ENCODE measurements at regions not wholly inside any gene's neighbourhood (a gene's known extent, or its start where the extent isn't known, plus 50 kb on each side); places are given as distances from the start of the nearest gene placed in this dataset.

DNA sequence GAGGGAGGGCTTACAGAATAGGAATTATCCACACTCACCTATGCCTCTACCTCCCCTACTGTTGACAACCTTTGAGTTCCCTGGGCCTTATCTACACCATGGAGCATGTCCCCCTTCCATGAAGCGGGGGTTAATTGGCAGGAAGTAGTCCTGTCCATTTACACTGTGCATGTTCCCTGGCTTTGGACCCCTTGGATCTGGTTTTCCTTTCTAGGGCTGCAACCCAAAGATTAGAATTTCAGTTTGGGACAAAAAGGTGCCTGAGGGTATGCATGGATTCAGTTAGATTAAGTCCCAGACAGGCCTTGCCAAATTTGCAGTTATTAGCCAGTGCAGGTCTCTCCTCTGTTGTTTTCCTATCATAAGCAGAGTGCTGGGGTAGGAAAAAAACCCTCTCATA lies 180.3 kb downstream of the CMPK2 start:
- H3K4me1 ChIP-seq = no peaks in the 10 kb centered on the region
- no peak for DNase-seq
- intact Hi-C loops (cut with DNase I) = no loop called here
- no peaks in the 10 kb centered on the region for H3K36me3 ChIP-seq
- no peak for ATAC-seq
- no peak overlapping the region for H3K27ac ChIP-seq
- no peaks in the 10 kb centered on the region for H3K27me3 ChIP-seq
- H3K4me3 ChIP-seq = no peak overlapping the region
- no peaks in the 10 kb centered on the region for H3K9me3 ChIP-seq
- no peak for TF ChIP-seq CTCF (IDR thresholded peaks at IDR 0.05)

DNA sequence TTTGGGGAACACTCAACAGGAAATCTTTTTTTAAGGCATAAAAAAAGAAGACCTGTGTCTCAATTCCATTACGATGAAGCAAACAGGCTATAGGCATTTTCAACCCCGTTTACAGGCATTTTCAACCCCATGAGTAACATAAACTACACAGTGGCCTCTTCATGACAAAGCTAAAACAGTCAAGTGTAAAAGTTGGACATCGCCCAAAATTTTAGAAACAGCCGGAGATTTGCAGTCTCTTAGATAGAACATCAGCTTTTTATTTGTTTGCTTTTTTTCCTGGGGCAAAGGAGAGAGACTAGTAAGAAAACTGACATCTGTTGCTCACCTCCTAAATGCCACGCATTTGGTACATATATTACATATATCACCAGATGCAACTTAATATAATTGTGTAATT lies 173.7 kb downstream of the CMPK2 start:
- no peaks in the 10 kb centered on the region for H3K36me3 ChIP-seq
- TF ChIP-seq CTCF (IDR thresholded peaks at IDR 0.05) = no peak
- ATAC-seq (no peak), DNase-seq (no peak)
- H3K9me3 ChIP-seq = no peaks in the 10 kb centered on the region
- no peak overlapping the region for H3K4me3 ChIP-seq
- intact Hi-C loops (cut with DNase I) = no loop called here
- no peak overlapping the region for H3K27ac ChIP-seq
- no peaks in the 10 kb centered on the region for H3K4me1 ChIP-seq
- no peaks in the 10 kb centered on the region for H3K27me3 ChIP-seq

DNA sequence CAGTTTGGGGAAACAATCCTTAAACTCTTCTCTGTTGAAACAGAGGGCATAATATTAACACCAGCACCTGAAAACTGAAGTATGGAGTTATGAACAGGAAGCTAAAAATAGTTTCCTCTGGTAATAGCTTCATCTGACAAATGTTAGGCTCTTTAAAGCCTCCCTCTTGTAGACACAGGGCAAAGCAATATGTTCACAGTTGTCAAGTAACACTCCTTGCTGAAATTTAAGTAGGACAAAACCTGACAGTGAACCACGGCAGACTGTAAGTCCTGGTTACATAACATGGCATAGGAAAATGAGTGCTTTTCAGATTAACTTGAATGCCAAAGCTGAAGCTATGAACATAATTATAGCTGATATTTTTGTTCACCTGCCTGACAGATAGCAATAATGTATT lies 172.9 kb downstream of the CMPK2 start:
- no peak for ATAC-seq
- intact Hi-C loops (cut with DNase I) = no loop called here
- no peak for DNase-seq
- TF ChIP-seq CTCF (IDR thresholded peaks at IDR 0.05) = no peak
- no peak overlapping the region for H3K27ac ChIP-seq
- H3K9me3 ChIP-seq = no peaks in the 10 kb centered on the region
- H3K4me3 ChIP-seq = no peak overlapping the region
- no peaks in the 10 kb centered on the region for H3K36me3 ChIP-seq
- no peaks in the 10 kb centered on the region for H3K27me3 ChIP-seq
- no peaks in the 10 kb centered on the region for H3K4me1 ChIP-seq

DNA sequence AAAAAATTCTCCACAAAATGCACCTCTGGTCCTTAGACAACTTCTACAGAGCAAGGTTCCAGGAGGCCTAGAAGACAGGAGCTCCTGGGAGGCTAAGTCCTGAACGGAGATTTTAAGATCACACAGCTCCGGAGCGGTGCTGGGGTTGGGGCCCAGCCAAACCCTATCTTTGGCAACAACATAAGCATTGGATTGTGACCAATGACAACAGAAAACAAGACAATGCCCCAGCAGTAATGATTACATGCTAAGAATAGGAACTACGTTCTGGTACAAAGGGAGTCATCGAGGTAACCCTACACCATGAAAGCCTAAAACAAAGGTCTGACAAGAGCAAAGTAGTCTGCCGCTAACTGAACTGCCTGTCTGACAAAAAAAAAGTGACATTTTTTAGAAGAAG lies 171.2 kb downstream of the CMPK2 start:
- Histone ChIP-seq H3K36me3 (no peaks in the 10 kb centered on the region), H3K27me3 (no peaks in the 10 kb centered on the region), H3K27ac (no peak overlapping the region), H3K9me3 (no peaks in the 10 kb centered on the region), H3K4me1 (no peaks in the 10 kb centered on the region), H3K4me3 (no peak overlapping the region)
- DNase-seq = no peak
- ATAC-seq = no peak
- intact Hi-C loops (cut with DNase I) = no loop called here
- no peak for TF ChIP-seq CTCF (IDR thresholded peaks at IDR 0.05)

DNA sequence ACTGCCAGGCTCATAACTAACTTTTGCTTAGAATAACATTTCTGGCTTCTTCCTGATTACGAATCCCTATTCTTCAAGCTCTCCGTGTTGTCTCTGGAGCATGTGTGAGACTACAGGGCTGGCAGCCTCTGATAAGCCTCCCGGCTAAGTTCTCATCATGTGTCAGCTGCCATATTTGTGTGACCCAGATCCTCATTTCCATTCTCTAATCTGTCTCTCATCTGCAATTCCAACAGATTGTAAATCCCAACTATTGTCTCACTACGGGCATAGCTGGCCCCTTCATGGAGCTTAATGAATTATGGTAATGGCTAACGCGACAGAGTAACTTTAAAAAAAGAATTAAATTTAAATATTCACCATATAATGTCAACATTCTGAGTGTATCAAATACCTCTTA lies 165.4 kb downstream of the CMPK2 start:
- H3K27ac ChIP-seq = no peak overlapping the region
- ATAC-seq (no peak), DNase-seq (no peak)
- H3K27me3 ChIP-seq = no peaks in the 10 kb centered on the region
- intact Hi-C loops (cut with DNase I) = no loop called here
- H3K4me3 ChIP-seq = no peak overlapping the region
- H3K4me1 ChIP-seq = no peaks in the 10 kb centered on the region
- no peaks in the 10 kb centered on the region for H3K36me3 ChIP-seq
- peaks cover 7% of the 10 kb centered on the region for H3K9me3 ChIP-seq
- no peak for TF ChIP-seq CTCF (IDR thresholded peaks at IDR 0.05)

DNA sequence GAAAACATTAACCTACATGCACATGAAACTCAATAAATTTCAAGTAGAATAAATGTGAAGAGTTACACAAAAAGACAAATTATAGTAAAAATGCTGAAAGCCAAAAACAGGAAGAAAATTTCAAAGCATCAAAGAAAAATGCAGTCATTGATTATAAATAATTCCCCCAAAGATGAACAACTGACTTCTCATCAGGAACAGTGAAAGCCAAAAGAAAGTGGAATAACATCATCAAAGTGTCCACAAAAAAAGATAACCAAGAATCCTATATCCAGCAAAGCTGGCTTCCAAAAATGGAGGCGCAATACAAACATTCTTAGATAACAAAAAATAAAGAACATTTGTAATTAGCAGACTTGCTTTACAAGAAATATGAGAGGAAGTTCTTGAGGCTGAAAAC lies 161.6 kb downstream of the CMPK2 start:
- Histone ChIP-seq H3K36me3 (no peaks in the 10 kb centered on the region), H3K27ac (no peak overlapping the region), H3K4me3 (no peak overlapping the region), H3K4me1 (no peaks in the 10 kb centered on the region), H3K27me3 (no peaks in the 10 kb centered on the region), H3K9me3 (peaks cover 7% of the 10 kb centered on the region)
- no peak for TF ChIP-seq CTCF (IDR thresholded peaks at IDR 0.05)
- ATAC-seq (no peak), DNase-seq (no peak)
- intact Hi-C loops (cut with DNase I) = no loop called here
